Esophagus (tissue), 2 donors: ENCODE measurements at regions not wholly inside any gene's neighbourhood (a gene's known extent, or its start where the extent isn't known, plus 50 kb on each side); places are given as distances from the start of the nearest gene placed in this dataset.
"Not testable (repeated sequence)": the region's sequence is repeated elsewhere in the genome, so short reads cannot be mapped to it uniquely, and the experiment has no call there.

Experiments
- H3K27ac ChIP-seq, 2 donors: one replicate each; pipeline ENCODE4 v1.5.1; 2013; ENCODE audit warnings: low read depth in 2 of 2, mild to moderate bottlenecking in 2 of 2, inconsistent platforms in 1 of 2, low read length in 1 of 2, moderate library complexity in 1 of 2
- H3K27me3 ChIP-seq, 2 donors: one replicate each; pipeline ENCODE4 v1.6.1; 2013; ENCODE audit warnings: low read length in 2 of 2, control low read depth in 1 of 2, mild to moderate bottlenecking in 1 of 2; ENCODE audit not compliant: insufficient read depth in 2 of 2, control insufficient read depth in 1 of 2
- H3K36me3 ChIP-seq, 2 donors: one replicate each; pipeline ENCODE4 v1.6.1; 2013; ENCODE audit warnings: low read length in 1 of 2; ENCODE audit not compliant: control insufficient read depth in 2 of 2, insufficient read depth in 2 of 2
- H3K4me1 ChIP-seq, 2 donors: one replicate each; pipeline ENCODE4 v1.6.1; 2013; ENCODE audit warnings: low read length in 1 of 2; ENCODE audit not compliant: control insufficient read depth in 2 of 2, insufficient read depth in 2 of 2
- H3K4me3 ChIP-seq, 2 donors: one replicate each; pipeline ENCODE4 v1.5.1; 2013; ENCODE audit warnings: low read length in 2 of 2, mild to moderate bottlenecking in 2 of 2, low read depth in 1 of 2, moderate library complexity in 1 of 2
- H3K9me3 ChIP-seq, 2 donors: one replicate each; pipeline ENCODE4 v1.6.1; 2013; ENCODE audit warnings: mild to moderate bottlenecking in 2 of 2, low read depth in 1 of 2, low read length in 1 of 2, moderate library complexity in 1 of 2; ENCODE audit not compliant: control insufficient read depth in 2 of 2, insufficient read depth in 1 of 2
- WGBS, 2 donors: extraction: QIAGEN DNeasy Blood & Tissue Kit; methylation state at CpG; one replicate each; pipeline ENCODE4 v1.1.7; 2013; 5-methylcytosine and 5-hydroxymethylcytosine counted together
- donor health status: healthy with polysubstance abuse.
- donor health status: Bipolar disorder and iron deficiency.

DNA sequence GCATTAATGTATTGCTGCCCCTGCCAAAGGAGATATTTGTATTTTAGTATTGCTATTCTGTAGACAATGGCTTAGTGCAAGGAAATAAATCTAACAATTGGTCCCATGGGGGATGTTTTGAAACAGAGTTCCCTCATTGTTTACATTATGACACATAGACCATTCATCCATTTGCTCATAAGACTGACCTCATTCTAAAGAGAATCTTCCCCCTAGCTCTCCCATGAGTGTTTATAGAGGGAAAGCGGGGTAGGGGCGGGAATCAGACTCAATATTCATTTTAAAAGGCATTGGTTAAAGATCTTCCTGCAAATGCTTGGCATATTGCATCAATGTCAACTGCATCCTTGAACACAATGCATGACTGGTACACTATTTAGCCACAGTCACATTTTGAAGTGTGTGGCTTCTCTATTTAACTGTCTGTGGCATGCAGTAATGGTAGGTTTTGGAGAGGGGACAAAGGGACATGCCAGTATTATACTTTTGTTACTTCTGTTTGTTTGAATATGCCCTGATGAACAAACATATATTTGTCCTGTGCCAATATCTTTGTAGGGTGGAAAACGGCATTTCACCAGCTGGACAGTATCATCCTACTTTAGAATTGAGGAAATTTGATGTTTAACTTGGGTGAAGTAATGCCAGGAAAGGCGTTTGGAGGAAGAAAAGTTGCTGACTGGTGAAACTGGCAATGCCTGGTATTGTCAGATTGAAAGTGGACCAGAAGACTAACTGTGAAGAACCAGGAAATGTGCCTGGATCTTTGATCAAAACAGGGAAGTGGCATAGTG lies 84.1 kb upstream of the MEGF10 start:
- Histone ChIP-seq H3K4me1 (no peaks in the 10 kb centered on the region), H3K9me3 (no peaks in the 10 kb centered on the region), H3K27me3 (no peaks in the 10 kb centered on the region), H3K36me3 (no peaks in the 10 kb centered on the region), H3K27ac (no peak overlapping the region), H3K4me3 (no peak overlapping the region)
- 53 to 54% methylated on average over 4 of the region's 4 CpGs for WGBS, 2 donors

DNA sequence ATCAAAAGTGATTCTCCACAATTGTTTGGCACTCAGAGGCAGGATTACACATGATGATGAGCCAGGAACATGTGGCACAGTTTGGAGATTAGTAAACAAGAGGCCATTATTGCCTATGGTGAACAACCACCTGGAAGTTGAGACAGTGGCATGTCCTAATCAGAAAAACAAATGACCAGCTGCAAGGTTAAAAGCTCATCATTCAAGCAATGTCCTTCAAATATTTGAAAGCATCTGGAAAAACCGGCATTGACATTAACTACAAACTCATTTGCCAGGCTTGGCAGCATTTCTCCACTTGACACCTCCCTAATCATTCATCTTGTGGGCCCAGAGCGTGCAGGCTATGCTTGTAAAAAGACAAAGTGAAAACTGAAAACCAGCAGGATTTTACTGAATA lies 80.6 kb upstream of the MEGF10 start:
- 19 to 24% methylated on average over 2 of the region's 2 CpGs for WGBS, 2 donors
- H3K27ac ChIP-seq: no peak overlapping the region
- no peaks in the 10 kb centered on the region for H3K4me1 ChIP-seq
- no peaks in the 10 kb centered on the region for H3K9me3 ChIP-seq
- no peaks in the 10 kb centered on the region for H3K36me3 ChIP-seq
- H3K4me3 ChIP-seq: no peak overlapping the region
- no peaks in the 10 kb centered on the region for H3K27me3 ChIP-seq

DNA sequence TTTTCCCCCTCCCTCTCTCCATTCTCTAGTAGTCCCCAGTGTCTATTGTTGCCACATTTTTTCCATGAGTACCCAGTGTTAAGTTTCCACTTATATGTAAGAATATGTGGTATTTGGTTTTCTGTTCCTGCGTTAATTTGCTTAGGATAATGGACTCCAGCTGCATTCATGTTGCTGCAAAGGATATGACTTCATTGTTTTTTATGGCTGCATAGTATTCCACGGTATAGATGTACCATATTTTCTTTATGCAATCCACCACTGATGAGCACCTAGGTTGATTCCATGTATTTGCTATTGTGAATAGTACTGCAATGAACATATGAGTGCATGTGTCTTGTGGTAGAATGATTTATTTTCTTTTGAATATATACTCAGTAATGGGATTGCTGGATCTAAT lies 77.4 kb upstream of the MEGF10 start:
- no peak overlapping the region for H3K4me3 ChIP-seq
- H3K4me1 ChIP-seq: peaks cover 0 to 2% of the 10 kb centered on the region in 2 donors
- no peaks in the 10 kb centered on the region for H3K27me3 ChIP-seq
- H3K27ac ChIP-seq: no peak overlapping the region
- no peaks in the 10 kb centered on the region for H3K36me3 ChIP-seq
- H3K9me3 ChIP-seq: no peaks in the 10 kb centered on the region
- 87 to 93% methylated on average over 2 of the region's 2 CpGs for WGBS, 2 donors

DNA sequence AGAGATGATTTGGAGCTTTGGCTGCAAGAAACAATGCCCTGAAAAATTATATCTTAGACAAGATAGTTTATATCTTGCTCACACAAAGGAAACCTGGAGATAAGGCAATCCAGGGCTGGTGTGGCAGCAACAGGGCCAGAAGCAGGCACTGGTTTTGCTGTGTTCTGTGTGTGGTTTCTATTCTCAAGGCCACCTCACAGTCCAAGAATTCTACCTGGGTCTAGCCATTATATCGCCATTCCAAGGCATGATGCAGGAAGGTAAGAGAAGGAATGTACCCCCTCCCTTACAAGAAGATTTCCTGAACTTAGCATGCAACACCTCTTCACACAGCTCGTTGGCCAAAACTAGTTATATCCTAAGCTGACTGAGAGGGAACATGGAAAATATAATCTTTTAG lies 74.5 kb upstream of the MEGF10 start:
- H3K36me3 ChIP-seq: no peaks in the 10 kb centered on the region
- H3K9me3 ChIP-seq: no peaks in the 10 kb centered on the region
- no peaks in the 10 kb centered on the region for H3K27me3 ChIP-seq
- no peak overlapping the region for H3K4me3 ChIP-seq
- H3K4me1 ChIP-seq: peaks cover 0 to 2% of the 10 kb centered on the region in 2 donors
- WGBS, 2 donors: 77 to 80% methylated on average over 2 of the region's 2 CpGs
- no peak overlapping the region for H3K27ac ChIP-seq

- no peaks in the 10 kb centered on the region for H3K27me3 ChIP-seq
- H3K9me3 ChIP-seq: no peaks in the 10 kb centered on the region
- no peak overlapping the region for H3K27ac ChIP-seq
- H3K4me1 ChIP-seq: peaks cover 0 to 2% of the 10 kb centered on the region in 2 donors
- no peaks in the 10 kb centered on the region for H3K36me3 ChIP-seq
- H3K4me3 ChIP-seq: no peak overlapping the region
- 86 to 95% methylated on average over 3 of the region's 3 CpGs for WGBS, 2 donors
Observed at GRCh38 chr5:127216898-127217675, 73.5 kb upstream of the MEGF10 start.

DNA sequence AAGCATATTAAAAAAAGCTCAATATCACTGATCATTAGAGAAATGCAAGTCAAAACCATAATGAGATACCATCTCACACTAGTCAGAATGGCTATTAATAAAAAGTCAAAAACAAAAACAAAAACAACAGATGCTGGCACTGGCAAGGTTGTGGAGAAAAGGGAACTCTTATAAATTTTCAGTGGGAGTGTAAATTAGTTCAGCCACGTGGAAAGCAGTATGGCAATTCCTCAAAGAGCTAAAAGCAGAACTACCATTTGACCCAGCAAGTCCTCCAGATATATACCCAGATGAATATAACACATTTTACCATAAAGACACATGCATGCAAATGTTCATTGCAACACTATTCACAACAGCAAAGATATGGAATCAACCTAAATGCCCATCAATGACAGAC lies 68.7 kb upstream of the MEGF10 start:
- H3K27ac ChIP-seq, H3K27me3 ChIP-seq, H3K4me3 ChIP-seq, H3K4me1 ChIP-seq, H3K9me3 ChIP-seq, H3K36me3 ChIP-seq: not testable (repeated sequence)
- WGBS, 2 donors: 46 to 62% methylated on average over 1 of the region's 1 CpG

DNA sequence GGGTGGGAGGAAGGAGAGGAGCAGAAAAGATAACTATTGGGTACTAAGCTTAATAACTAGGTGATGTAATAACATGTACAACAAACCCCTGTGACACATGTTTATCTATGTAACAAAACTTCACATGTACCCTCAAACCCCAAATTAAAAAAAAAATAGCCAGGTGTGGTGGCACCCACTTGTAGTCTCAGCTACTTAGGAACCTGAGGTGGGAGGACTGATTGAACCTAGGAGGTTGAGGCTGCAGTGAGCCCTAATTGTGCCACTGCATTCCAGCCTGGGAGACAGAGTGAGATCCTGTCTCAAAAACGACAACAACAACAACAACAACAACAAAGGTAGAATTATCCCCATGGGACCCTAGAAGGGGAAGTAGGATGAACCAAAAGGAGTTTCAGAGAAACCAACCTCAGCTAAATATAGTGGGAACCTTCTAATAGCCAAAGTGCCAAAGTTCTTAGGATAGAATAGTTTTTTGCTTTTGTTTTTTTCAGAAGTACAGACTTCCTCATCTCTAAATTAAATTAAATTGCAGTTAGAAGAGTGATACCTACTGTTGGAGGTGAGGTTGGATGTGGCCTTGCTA lies 67.9 kb upstream of the MEGF10 start:
- not testable (repeated sequence) for H3K9me3 ChIP-seq

GRCh38 chr5:127223256-127223974 lies 67.2 kb upstream of the MEGF10 start:
- no peaks in the 10 kb centered on the region for H3K9me3 ChIP-seq
- 61 to 67% methylated on average over 6 of the region's 6 CpGs for WGBS, 2 donors
- H3K27me3 ChIP-seq: no peaks in the 10 kb centered on the region
- no peaks in the 10 kb centered on the region for H3K4me1 ChIP-seq
- no peak overlapping the region for H3K27ac ChIP-seq
- H3K36me3 ChIP-seq: no peaks in the 10 kb centered on the region
- no peak overlapping the region for H3K4me3 ChIP-seq

More for the DNA sequence above, 67.9 kb upstream of the MEGF10 start:
- not testable (repeated sequence) for H3K27ac ChIP-seq, H3K4me3 ChIP-seq, H3K36me3 ChIP-seq, H3K4me1 ChIP-seq, H3K27me3 ChIP-seq
- WGBS, 2 donors: 67 to 85% methylated on average over 1 of the region's 1 CpG

DNA sequence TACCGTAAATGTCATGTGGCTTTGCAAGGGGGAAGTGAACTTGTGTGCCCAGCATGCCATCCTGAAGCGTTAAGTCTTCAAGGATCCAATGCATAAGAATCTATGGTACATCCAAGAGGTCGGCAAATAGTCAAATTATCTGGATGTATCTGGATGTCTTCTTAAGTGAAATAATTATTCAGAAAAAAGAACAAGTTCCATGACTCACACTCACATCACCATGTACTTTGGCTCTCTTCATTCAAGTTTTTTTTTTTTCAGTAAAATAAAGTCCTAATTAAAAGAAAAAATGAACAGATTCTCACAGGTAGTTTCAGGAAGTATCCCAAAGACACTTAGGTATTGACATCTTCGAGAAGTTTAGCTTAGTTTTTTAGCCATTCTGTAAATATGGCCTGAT lies 62.7 kb upstream of the MEGF10 start:
- no peaks in the 10 kb centered on the region for H3K9me3 ChIP-seq
- no peak overlapping the region for H3K4me3 ChIP-seq
- WGBS, 2 donors: 90 to 95% methylated on average over 4 of the region's 4 CpGs
- no peaks in the 10 kb centered on the region for H3K27me3 ChIP-seq
- no peaks in the 10 kb centered on the region for H3K36me3 ChIP-seq
- H3K4me1 ChIP-seq: peaks cover 0 to 6% of the 10 kb centered on the region in 2 donors
- no peak overlapping the region for H3K27ac ChIP-seq
